ENCODE measurements at regions not wholly inside any gene's neighbourhood (a gene's known extent, or its start where the extent isn't known, plus 50 kb on each side); places are given as distances from the start of the nearest gene placed in this dataset.

DNA sequence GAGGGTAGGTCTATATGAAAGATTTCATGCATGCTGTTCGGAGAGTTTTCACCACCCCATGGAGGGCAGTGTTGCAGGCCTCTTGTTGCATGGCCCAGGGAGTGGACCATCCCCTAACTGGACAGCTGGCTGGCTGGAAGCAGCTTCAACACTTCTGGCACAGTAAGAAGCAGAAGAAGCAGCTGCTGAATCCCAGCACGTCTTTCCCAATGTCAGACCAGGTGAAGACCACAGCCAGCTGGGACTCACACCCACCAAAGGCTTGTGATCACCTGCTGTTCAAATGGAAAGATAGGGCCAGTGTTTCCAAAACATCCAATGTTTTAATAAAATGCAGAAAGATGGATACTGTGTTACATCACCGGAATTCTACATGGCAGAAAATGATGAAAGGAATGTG is 1423.6 kb downstream of the AACS start:
- TF ChIP-seq CREB1 (IDR thresholded peaks at IDR 0.05; ENCODE audit: low read depth): no peak
- TF ChIP-seq, protein P1, sequence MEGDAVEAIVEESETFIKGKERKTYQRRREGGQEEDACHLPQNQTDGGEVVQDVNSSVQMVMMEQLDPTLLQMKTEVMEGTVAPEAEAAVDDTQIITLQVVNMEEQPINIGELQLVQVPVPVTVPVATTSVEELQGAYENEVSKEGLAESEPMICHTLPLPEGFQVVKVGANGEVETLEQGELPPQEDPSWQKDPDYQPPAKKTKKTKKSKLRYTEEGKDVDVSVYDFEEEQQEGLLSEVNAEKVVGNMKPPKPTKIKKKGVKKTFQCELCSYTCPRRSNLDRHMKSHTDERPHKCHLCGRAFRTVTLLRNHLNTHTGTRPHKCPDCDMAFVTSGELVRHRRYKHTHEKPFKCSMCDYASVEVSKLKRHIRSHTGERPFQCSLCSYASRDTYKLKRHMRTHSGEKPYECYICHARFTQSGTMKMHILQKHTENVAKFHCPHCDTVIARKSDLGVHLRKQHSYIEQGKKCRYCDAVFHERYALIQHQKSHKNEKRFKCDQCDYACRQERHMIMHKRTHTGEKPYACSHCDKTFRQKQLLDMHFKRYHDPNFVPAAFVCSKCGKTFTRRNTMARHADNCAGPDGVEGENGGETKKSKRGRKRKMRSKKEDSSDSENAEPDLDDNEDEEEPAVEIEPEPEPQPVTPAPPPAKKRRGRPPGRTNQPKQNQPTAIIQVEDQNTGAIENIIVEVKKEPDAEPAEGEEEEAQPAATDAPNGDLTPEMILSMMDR (IDR thresholded peaks at IDR 0.05 in 2 of 3, conservative IDR thresholded peaks at IDR 0.05 in 1 of 3; ENCODE audit: control insufficient read depth in 2 of 3, extremely low read depth in 1 of 3, insufficient read depth in 1 of 3, low read depth in 3 of 3, low read length in 3 of 3): no peak
- no peak for TF ChIP-seq ELK1 (IDR thresholded peaks at IDR 0.05; ENCODE audit: low read depth, low read length)
- no peak for TF ChIP-seq USF2 (IDR thresholded peaks at IDR 0.05; ENCODE audit: borderline replicate concordance, low read depth, low read length)
- no peak for TF ChIP-seq HCFC1 (IDR thresholded peaks at IDR 0.05; ENCODE audit: low read length)
- TF ChIP-seq TCF3 (IDR thresholded peaks at IDR 0.05; ENCODE audit: borderline replicate concordance, insufficient read depth, low read depth, low read length): no peak
- TF ChIP-seq USF1 (IDR thresholded peaks at IDR 0.05; ENCODE audit: borderline replicate concordance, extremely low read length, insufficient read depth, low read depth, low read length): no peak
- TF ChIP-seq TBL1XR1 (IDR thresholded peaks at IDR 0.05; ENCODE audit: low read depth, low read length): no peak
- TF ChIP-seq E2F8 (IDR thresholded peaks at IDR 0.05; ENCODE audit: low read depth, partially characterized antibody): no peak
- TF ChIP-seq E2F4 (IDR thresholded peaks at IDR 0.05; ENCODE audit: low read depth, low read length): no peak
- no peak for TF ChIP-seq EZH2 (IDR thresholded peaks at IDR 0.05; ENCODE audit: borderline replicate concordance, control insufficient read depth, low read depth, low read length)
- no peak for TF ChIP-seq SP1 (IDR thresholded peaks at IDR 0.05; ENCODE audit: low read depth, low read length)
- TF ChIP-seq POLR2A (IDR thresholded peaks at IDR 0.05; ENCODE audit: low read depth, low read length): no peak
- TF ChIP-seq CBX3 (IDR thresholded peaks at IDR 0.05; ENCODE audit: borderline replicate concordance, low read depth): no peak
